Uterus (tissue), 3 donors: ENCODE measurements at regions not wholly inside any gene's neighbourhood (a gene's known extent, or its start where the extent isn't known, plus 50 kb on each side); places are given as distances from the start of the nearest gene placed in this dataset.

ENCODE experiments used
- DNase-seq, 2 donors: peaks; one replicate each; pipeline ENCODE4 v3.0.0-alpha.2; 2019 to 2020
- H3K27ac ChIP-seq, 2 donors: fragments of 200-600 bp; sonication (generic); 1 replicate in 1 of 2; 2 replicates in 1 of 2; pipeline ENCODE4 v1.5.1; 2016 to 2018
- H3K27me3 ChIP-seq, 2 donors: fragments of 200-600 bp; sonication (generic); one replicate each; pipeline ENCODE4 v1.5.1; 2018 to 2019; ENCODE audit warnings: control low read depth in 1 of 2
- H3K36me3 ChIP-seq, 2 donors: fragments of 200-600 bp; sonication (generic); one replicate each; pipeline ENCODE4 v1.5.1; 2019; ENCODE audit warnings: control low read depth in 1 of 2
- H3K4me1 ChIP-seq, 2 donors: fragments of 200-600 bp; sonication (generic); one replicate each; pipeline ENCODE4 v1.5.1; 2018 to 2019; ENCODE audit warnings: control low read depth in 1 of 2
- H3K4me3 ChIP-seq, 2 donors: fragments of 200-600 bp; sonication (generic); 1 replicate in 1 of 2; 2 replicates in 1 of 2; pipeline ENCODE4 v1.5.1; 2018 to 2019; ENCODE audit warnings: mild to moderate bottlenecking in 1 of 2
- H3K9me3 ChIP-seq, 2 donors: fragments of 200-600 bp; sonication (generic); one replicate each; pipeline ENCODE4 v1.5.1; 2019; ENCODE audit warnings: control low read depth in 1 of 2
- CTCF ChIP-seq, 4 experiments: fragments of 200-600 bp in 2 of 4; fragments of 450-650 bp in 2 of 4; sonication (generic) in 2 of 4; IDR thresholded peaks; one replicate each; pipeline ENCODE4 v1.5.1; 2016 to 2019; ENCODE audit warnings: antibody characterized with exemption in 4 of 4, mild to moderate bottlenecking in 2 of 4, moderate library complexity in 1 of 4
- POLR2A ChIP-seq, 2 donors: fragments of 450-650 bp; IDR thresholded peaks; one replicate each; pipeline ENCODE4 v1.6.1; 2016; ENCODE audit warnings: antibody characterized with exemption in 2 of 2, mild to moderate bottlenecking in 1 of 2, moderate library complexity in 1 of 2
- intact Hi-C: fragments of 100-400 bp; cut with DNase I; formaldehyde crosslinking; loops from one replicate; pipeline ENCODE4 v1.15.1; 2023; ENCODE audit warnings: low total_unique reads
- donor health status: DM: yes; HTN: yes; CAD: no.

DNA sequence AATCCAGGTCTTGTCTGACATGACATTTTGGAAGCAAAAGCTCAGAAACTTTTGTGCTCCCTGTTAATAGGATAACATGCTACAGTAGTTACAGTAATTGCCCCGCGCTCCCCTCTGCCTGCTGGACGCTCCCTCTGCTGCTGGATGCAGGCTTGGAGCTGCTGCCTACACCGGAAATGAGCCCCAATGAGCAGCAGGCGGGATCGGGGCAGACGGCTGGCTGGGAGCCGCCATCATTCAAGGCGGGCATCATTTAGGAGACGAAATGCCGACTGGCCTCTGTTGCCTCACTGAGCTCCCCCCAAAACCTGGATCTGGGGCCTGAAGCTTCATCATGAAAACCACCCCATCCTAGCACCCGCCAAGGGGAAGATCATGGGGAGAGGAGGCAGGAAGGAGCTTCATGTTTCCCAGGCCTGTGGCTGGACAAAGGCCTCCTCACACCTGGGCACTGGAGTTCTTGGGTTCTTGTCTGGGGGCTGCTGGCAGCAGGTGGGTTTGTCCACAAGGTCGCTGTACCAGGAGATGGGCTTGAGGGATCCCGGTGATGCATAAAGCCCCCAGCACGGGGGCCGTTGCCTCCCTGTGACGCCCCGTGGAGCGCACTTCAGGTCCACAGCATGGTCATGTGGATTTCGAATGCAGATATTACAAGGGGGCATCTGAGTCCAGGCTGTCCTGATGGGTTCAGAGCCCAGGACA lies 664.3 kb downstream of the BRD1 start:
- Histone ChIP-seq H3K4me1 (no peaks in the 10 kb centered on the region), H3K36me3 (no peaks in the 10 kb centered on the region), H3K27ac (no peak overlapping the region), H3K27me3 (no peaks in the 10 kb centered on the region), H3K9me3 (no peaks in the 10 kb centered on the region), H3K4me3 (no peak overlapping the region)
- DNase-seq, result no peak
- intact Hi-C loops, result no loop called here
- TF ChIP-seq POLR2A (IDR thresholded peaks at IDR 0.05) (no peak), CTCF (IDR thresholded peaks at IDR 0.05) (no peak)

DNA sequence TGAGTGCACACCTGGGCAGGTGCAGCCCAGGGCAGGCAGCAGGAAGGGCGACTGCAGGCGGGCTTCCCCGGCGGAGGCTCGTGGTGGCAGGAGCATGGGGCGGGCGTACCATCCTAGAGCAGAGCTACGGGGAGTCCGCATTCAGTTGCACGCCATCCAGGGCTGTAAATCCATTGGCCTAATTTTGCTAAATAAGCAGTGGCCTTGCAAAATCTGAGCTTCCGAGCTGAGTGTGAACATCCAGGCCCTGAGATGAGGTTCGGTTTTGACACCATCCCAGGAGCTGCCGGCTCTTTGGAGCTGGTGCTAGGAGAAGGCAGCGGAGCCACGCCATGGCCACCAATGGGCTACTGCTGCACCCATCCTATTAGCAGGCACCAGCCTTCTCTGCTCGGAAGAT lies 664.8 kb downstream of the BRD1 start:
- DNase-seq, result no peak
- no peaks in the 10 kb centered on the region for H3K27me3 ChIP-seq
- intact Hi-C loops, result no loop called here
- H3K4me1 ChIP-seq, result no peaks in the 10 kb centered on the region
- no peak overlapping the region for H3K4me3 ChIP-seq
- no peak for TF ChIP-seq CTCF (IDR thresholded peaks at IDR 0.05)
- TF ChIP-seq POLR2A (IDR thresholded peaks at IDR 0.05), result no peak
- no peaks in the 10 kb centered on the region for H3K9me3 ChIP-seq
- H3K36me3 ChIP-seq, result no peaks in the 10 kb centered on the region
- no peak overlapping the region for H3K27ac ChIP-seq

- no peaks in the 10 kb centered on the region for H3K27me3 ChIP-seq
- no peaks in the 10 kb centered on the region for H3K36me3 ChIP-seq
- TF ChIP-seq POLR2A (IDR thresholded peaks at IDR 0.05) (no peak), CTCF (IDR thresholded peaks at IDR 0.05) (no peak)
- H3K4me1 ChIP-seq, result no peaks in the 10 kb centered on the region
- no peak overlapping the region for H3K4me3 ChIP-seq
- intact Hi-C loops, result no loop called here
- no peak overlapping the region for H3K27ac ChIP-seq
- DNase-seq, result no peak
- H3K9me3 ChIP-seq, result no peaks in the 10 kb centered on the region
Observed at GRCh38 chr22:49161002-49161850, 666.4 kb downstream of the BRD1 start.

GRCh38 chr22:49160261-49161001 lies 667.2 kb downstream of the BRD1 start:
- intact Hi-C loops, result no loop called here
- Histone ChIP-seq H3K4me3 (no peak overlapping the region), H3K36me3 (no peaks in the 10 kb centered on the region), H3K9me3 (no peaks in the 10 kb centered on the region), H3K4me1 (no peaks in the 10 kb centered on the region), H3K27me3 (no peaks in the 10 kb centered on the region), H3K27ac (no peak overlapping the region)
- DNase-seq, result no peak
- TF ChIP-seq POLR2A (IDR thresholded peaks at IDR 0.05) (no peak), CTCF (IDR thresholded peaks at IDR 0.05) (no peak)

DNA sequence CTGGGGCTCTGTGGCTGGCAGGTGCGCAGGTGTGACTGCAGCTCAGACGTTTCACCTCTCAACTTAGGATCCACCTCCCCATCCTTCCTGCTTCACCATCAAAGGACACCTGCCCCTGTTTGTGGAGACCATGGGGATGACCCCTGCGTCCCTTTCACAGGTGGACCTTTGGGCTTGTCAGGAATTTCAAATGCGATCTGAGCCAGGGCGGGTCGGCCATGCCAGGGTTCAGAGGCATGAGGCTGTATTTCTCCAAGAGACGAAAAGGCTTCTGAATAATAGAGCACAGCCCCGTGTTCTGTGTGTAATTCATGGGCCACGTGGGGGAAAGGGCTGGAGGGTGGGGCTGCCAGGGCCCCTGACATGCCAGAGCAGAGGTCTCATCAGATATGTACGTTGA lies 668.0 kb downstream of the BRD1 start:
- TF ChIP-seq POLR2A (IDR thresholded peaks at IDR 0.05), result no peak
- no peak for TF ChIP-seq CTCF (IDR thresholded peaks at IDR 0.05)
- H3K9me3 ChIP-seq, result no peaks in the 10 kb centered on the region
- H3K4me3 ChIP-seq, result no peak overlapping the region
- H3K4me1 ChIP-seq, result no peaks in the 10 kb centered on the region
- intact Hi-C loops, result no loop called here
- H3K36me3 ChIP-seq, result no peaks in the 10 kb centered on the region
- H3K27me3 ChIP-seq, result no peaks in the 10 kb centered on the region
- no peak overlapping the region for H3K27ac ChIP-seq
- DNase-seq, result no peak
